Neuron (in vitro differentiated cells): ENCODE measurements at regions not wholly inside any gene's neighbourhood (a gene's known extent, or its start where the extent isn't known, plus 50 kb on each side); places are given as distances from the start of the nearest gene placed in this dataset.
"Not testable (repeated sequence)": the region's sequence is repeated elsewhere in the genome, so short reads cannot be mapped to it uniquely, and the experiment has no call there.

ENCODE experiments used
- H2AFZ ChIP-seq: one replicate; pipeline ENCODE4 v1.6.1; 2013; ENCODE audit warnings: low read depth, mild to moderate bottlenecking, inconsistent platforms, low read length, moderate library complexity
- H3K27me3 ChIP-seq: one replicate; pipeline ENCODE4 v1.6.1; 2013; ENCODE audit warnings: low read length; ENCODE audit not compliant: insufficient read depth
- H3K36me3 ChIP-seq: one replicate; pipeline ENCODE4 v1.6.1; 2013; ENCODE audit warnings: low read length; ENCODE audit not compliant: insufficient read depth
- H3K4me1 ChIP-seq: one replicate; pipeline ENCODE4 v1.6.1; 2013; ENCODE audit warnings: low read length; ENCODE audit not compliant: insufficient read depth
- H3K4me3 ChIP-seq: 2 replicates; pipeline ENCODE4 v1.5.1; 2013; ENCODE audit warnings: mild to moderate bottlenecking, low read length, moderate library complexity
- H3K9me3 ChIP-seq: one replicate; pipeline ENCODE4 v1.6.1; 2013; ENCODE audit warnings: low read length

DNA sequence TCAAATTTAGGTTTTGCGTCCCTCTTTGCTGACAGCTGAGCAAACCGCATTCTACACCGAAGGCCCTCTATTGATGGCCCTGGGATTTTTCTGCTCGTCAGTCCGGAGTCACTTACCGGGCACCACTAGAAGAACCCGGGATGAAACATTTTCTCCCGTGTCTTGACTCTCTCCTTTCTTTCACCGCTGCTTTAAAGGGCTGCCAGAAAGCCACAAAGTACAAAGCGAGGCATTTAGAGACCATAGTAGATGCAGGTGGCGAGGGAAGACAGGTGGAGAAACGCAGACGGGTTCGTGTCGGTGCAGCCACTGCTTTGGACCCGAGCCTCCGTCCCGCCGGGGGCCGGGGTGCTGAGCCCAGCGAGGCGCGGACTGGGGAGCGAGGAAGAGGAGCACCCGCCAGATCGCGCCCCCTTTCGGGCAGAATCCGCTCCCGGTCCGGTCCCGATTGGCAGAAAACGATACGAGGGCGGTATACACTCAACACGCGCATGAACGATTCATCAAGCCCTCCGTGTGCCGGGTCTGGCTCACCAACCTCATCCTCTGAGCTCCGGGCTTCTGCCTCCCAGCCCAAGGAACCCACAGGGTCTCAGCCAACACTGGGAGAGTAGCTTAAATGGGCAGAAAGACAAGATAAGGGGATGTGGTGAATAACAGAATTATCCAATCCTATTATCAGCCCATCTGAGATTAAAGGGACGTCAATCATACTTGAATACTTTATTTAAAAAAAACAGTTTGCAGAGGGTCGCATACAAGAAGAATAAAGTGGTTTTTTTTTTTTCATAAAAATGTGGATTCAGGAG is 84.9 kb downstream of the TRIM27 start:
- H3K27me3 ChIP-seq = peaks cover 2% of the 10 kb centered on the region
- peak overlapping the region; percentile 98 for H2AFZ ChIP-seq
- no peaks in the 10 kb centered on the region for H3K36me3 ChIP-seq
- peak overlapping the region; percentile 75 for H3K4me3 ChIP-seq
- H3K4me1 ChIP-seq = no peaks in the 10 kb centered on the region
- H3K9me3 ChIP-seq = no peaks in the 10 kb centered on the region

DNA sequence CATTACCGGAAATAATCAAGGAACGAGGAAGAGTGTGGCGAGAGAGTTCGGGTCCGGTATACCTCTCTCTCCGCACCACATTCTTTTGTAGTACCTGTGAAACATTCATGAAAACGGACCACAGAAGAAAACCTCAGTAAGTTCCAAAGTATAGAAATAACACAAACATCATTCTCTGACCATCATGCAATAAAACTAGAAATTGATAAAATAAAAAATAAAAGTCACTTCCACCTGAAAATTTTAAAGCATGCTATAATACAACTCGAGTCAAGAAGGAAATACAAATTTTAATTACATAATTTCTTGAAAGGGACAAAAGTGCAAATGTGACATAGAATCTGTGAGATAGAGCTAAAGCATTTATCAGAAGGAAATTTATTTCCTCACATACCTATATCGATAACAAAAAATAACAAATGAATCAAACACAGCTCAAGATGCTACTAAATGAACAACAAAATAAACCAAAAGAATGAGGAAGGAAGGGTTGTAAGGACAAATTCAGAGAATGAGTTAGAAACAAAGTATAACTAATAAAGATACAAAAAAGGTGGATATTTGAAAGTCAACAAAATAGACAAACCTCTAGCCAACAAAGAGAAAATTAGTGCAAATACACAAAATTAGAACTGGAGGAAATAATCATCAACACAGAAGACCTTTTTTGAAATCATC is 84.2 kb downstream of the TRIM27 start:
- H3K4me1 ChIP-seq = no peaks in the 10 kb centered on the region
- H2AFZ ChIP-seq = peak overlapping the region; percentile 98
- H3K9me3 ChIP-seq = no peaks in the 10 kb centered on the region
- H3K27me3 ChIP-seq = peaks cover 2% of the 10 kb centered on the region
- H3K36me3 ChIP-seq = no peaks in the 10 kb centered on the region
- H3K4me3 ChIP-seq = peak overlapping the region; percentile 75

DNA sequence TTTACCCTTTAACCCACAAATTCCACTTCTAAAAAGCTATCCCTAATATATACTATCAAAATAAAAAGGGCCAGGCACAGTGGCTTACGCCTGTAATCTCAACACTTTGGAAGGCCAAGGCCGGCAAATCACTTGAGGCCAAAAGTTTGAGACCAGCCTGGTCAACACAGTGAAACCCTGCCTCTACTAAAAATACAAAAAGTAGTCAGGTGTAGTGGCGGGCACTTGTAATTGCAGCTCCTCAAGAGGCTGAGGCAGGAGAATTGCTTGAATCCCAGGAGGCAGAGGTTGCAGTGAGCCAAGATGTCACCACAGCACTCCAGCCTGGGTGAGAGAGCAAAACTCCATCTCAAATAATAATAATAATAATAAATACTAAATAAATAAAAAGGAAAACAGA is 82.5 kb downstream of the TRIM27 start:
- Histone ChIP-seq H3K27me3 (no peaks in the 10 kb centered on the region), H3K4me3 (no peak overlapping the region), H3K4me1 (no peaks in the 10 kb centered on the region), H3K36me3 (no peaks in the 10 kb centered on the region), H2AFZ (no peak overlapping the region), H3K9me3 (no peaks in the 10 kb centered on the region)

DNA sequence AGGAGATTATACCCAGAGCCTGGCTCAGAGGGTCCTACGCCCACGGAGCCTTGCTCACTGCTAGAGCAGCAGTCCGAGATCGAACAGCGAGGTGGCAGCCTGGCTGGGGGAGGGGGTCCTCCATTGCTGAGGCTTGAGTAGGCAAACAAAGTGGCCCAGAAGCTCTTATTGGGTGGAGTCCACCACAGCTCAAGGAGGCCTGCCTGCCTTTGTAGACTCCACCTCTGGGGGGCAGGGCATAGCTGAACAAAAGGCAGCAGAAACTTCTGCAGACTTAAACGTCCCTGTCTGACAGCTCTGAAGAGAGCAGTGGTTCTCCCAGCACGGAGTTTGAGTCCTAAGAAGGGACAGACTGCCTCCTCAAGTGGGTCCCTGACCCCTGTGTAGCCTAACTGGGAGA is 75.0 kb downstream of the TRIM27 start:
- H2AFZ ChIP-seq, H3K4me3 ChIP-seq, H3K36me3 ChIP-seq, H3K4me1 ChIP-seq, H3K27me3 ChIP-seq, H3K9me3 ChIP-seq: not testable (repeated sequence)
